CD4-positive, alpha-beta memory T cell (primary cell): ENCODE measurements at regions not wholly inside any gene's neighbourhood (a gene's known extent, or its start where the extent isn't known, plus 50 kb on each side); places are given as distances from the start of the nearest gene placed in this dataset.
A peak's percentile ranks its signal among the peaks of the same experiment; 100 is the strongest.

ENCODE experiments used
- CTCF ChIA-PET: fragments of 350-600 bp; sonication (Branson Sonifier 250); formaldehyde crosslinking; loops from one replicate; lab custom pipeline; 2021; ENCODE audit warnings: inconsistent platforms; ENCODE audit not compliant: partially characterized antibody; lab: Charles Lee
- POLR2A ChIA-PET: fragments of 350-600 bp; sonication (Branson Sonifier 250); formaldehyde crosslinking; loops from one replicate; lab custom pipeline; 2021; ENCODE audit not compliant: partially characterized antibody; lab: Charles Lee
- DNase-seq, 5 donors: peaks; one replicate each; pipeline versions ENCODE4 v3.0.0 to v3.0.0-alpha.2; 2020 to 2022; ENCODE audit warnings: mixed read lengths in 1 of 5
- H3K27ac ChIP-seq: one replicate; pipeline ENCODE4 v1.7.0; 2013; ENCODE audit warnings: low read depth, low read length
- H3K27me3 ChIP-seq: 2 replicates; pipeline ENCODE4 v1.7.0; 2013; ENCODE audit warnings: mild to moderate bottlenecking, low read length, moderate library complexity; ENCODE audit not compliant: insufficient read depth
- H3K36me3 ChIP-seq: 2 replicates; pipeline ENCODE4 v1.7.0; 2013; ENCODE audit warnings: mild to moderate bottlenecking, low read length, moderate library complexity; ENCODE audit not compliant: insufficient read depth
- H3K4me1 ChIP-seq: 2 replicates; pipeline ENCODE4 v1.7.0; 2013; ENCODE audit warnings: mild to moderate bottlenecking, low read length, moderate library complexity; ENCODE audit not compliant: insufficient read depth
- H3K4me3 ChIP-seq, 2 donors: one replicate each; pipeline ENCODE4 v1.7.0; 2013; ENCODE audit warnings: low read length in 2 of 2, mild to moderate bottlenecking in 1 of 2
- H3K9me3 ChIP-seq, 2 donors: one replicate each; pipeline ENCODE4 v1.7.0; 2013; ENCODE audit warnings: low read length in 2 of 2, control low read depth in 1 of 2; ENCODE audit not compliant: control insufficient read depth in 1 of 2
- H3K27ac Mint-ChIP-seq, 7 donors: one replicate each; pipeline ENCODE4 v1.8.0; 2020 to 2021; ENCODE audit warnings: mixed read lengths in 7 of 7, mild to moderate bottlenecking in 6 of 7, inconsistent platforms in 3 of 7, moderate library complexity in 3 of 7
- H3K27me3 Mint-ChIP-seq, 2 donors: one replicate each; pipeline ENCODE4 v1.8.0; 2020 to 2021; ENCODE audit warnings: mixed read lengths in 2 of 2
- H3K36me3 Mint-ChIP-seq, 2 donors: one replicate each; pipeline ENCODE4 v1.8.0; 2020 to 2021; ENCODE audit warnings: mixed read lengths in 2 of 2, inconsistent platforms in 1 of 2, mild to moderate bottlenecking in 1 of 2
- H3K4me1 Mint-ChIP-seq, 4 donors: one replicate each; pipeline ENCODE4 v1.8.0; 2020 to 2021; ENCODE audit warnings: mixed read lengths in 4 of 4, mild to moderate bottlenecking in 1 of 4
- H3K4me3 Mint-ChIP-seq, 8 donors: one replicate each; pipeline ENCODE4 v1.8.0; 2020 to 2021; ENCODE audit warnings: mixed read lengths in 8 of 8, mild to moderate bottlenecking in 7 of 8, moderate library complexity in 6 of 8, inconsistent platforms in 3 of 8
- H3K9me3 Mint-ChIP-seq, 8 donors: one replicate each; pipeline ENCODE4 v1.8.0; 2020 to 2021; ENCODE audit warnings: mixed read lengths in 8 of 8, mild to moderate bottlenecking in 5 of 8, inconsistent platforms in 3 of 8, moderate library complexity in 1 of 8
- intact Hi-C: fragments of 100-400 bp; cut with micrococcal nuclease; formaldehyde crosslinking; loops from one replicate; pipeline ENCODE4 v1.15.1; 2023

DNA sequence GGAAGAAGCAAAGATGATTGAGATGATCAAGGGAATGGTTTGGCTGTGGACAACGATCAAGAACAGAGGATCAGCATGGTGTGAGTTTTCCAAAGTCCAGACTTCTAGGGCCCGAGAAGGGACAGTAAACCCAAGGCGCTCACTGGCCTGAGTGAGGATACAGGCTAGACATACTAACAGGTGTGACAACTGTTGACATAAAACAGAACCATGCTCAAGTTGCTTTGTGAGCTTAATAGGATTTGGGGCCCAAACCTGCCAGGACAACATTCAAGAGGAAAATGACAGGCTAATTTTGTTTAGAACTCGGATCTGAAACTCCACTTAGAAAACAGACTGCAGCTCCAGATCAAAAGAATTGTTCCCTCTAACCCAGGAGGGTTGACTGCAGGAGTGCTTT lies 68.1 kb upstream of the ACKR3 start:
- no peak overlapping the region for H3K4me3 Mint-ChIP-seq
- Histone ChIP-seq H3K27ac (no peak overlapping the region), H3K27me3 (peaks cover 3% of the 10 kb centered on the region), H3K36me3 (no peaks in the 10 kb centered on the region), H3K4me3 (no peak overlapping the region), H3K4me1 (no peaks in the 10 kb centered on the region), H3K9me3 (no peaks in the 10 kb centered on the region)
- POLR2A ChIA-PET = no interaction called here
- peaks cover 27 to 42% of the 10 kb centered on the region in 2 donors for H3K27me3 Mint-ChIP-seq
- no peaks in the 10 kb centered on the region for H3K36me3 Mint-ChIP-seq
- peaks cover 0 to 2% (median 0%) of the 10 kb centered on the region in 8 donors for H3K9me3 Mint-ChIP-seq
- intact Hi-C loops = no loop called here
- CTCF ChIA-PET = interaction anchor here (2.3 to 3.3 kb wide), 2 partner anchors 10 to 68 kb away, joined by 10 to 17 read pairs; partner anchors contain the start of gene ACKR3
- H3K4me1 Mint-ChIP-seq = peaks cover 0 to under 1% (median 0%) of the 10 kb centered on the region in 4 donors
- no peak for DNase-seq
- peak overlapping the region in 1 of 7 donors; percentile 49 for H3K27ac Mint-ChIP-seq

DNA sequence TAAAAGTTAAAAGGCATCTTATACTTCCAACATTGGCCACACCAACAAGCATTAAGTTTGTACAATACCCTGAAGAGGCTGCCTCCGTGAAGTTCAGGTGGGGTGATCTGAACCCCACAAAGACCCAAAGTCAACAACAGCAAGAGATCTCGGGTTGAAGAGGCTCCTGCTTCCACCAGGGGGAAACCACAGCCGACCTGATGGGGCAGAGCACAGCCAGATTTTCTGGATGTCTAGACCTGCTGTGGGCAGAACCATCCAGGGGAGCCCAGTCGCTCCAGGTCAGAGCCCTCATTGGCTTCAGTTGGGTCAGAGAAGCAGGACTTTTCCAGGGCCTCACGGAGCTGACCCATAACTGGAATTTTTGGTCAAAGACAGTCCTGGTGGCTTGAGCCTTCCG lies 66.5 kb upstream of the ACKR3 start:
- H3K4me3 ChIP-seq = no peak overlapping the region
- ChIA-PET CTCF (interaction anchor here (2.3 to 3.3 kb wide), 2 partner anchors 9 to 66 kb away, joined by 10 to 17 read pairs; partner anchors contain the start of gene ACKR3), POLR2A (no interaction called here)
- Mint-ChIP-seq H3K4me1 (peaks cover 4 to 6% (median 5%) of the 10 kb centered on the region in 4 donors), H3K4me3 (no peak overlapping the region), H3K27ac (no peak overlapping the region), H3K36me3 (no peaks in the 10 kb centered on the region), H3K27me3 (peaks cover 32 to 45% of the 10 kb centered on the region in 2 donors), H3K9me3 (no peaks in the 10 kb centered on the region)
- intact Hi-C loops = no loop called here
- H3K27me3 ChIP-seq = peaks cover 3% of the 10 kb centered on the region
- H3K27ac ChIP-seq = no peak overlapping the region
- H3K9me3 ChIP-seq = no peaks in the 10 kb centered on the region
- peak in 1 of 5 donors; percentile 11 for DNase-seq
- no peaks in the 10 kb centered on the region for H3K36me3 ChIP-seq
- peaks cover 5% of the 10 kb centered on the region for H3K4me1 ChIP-seq

DNA sequence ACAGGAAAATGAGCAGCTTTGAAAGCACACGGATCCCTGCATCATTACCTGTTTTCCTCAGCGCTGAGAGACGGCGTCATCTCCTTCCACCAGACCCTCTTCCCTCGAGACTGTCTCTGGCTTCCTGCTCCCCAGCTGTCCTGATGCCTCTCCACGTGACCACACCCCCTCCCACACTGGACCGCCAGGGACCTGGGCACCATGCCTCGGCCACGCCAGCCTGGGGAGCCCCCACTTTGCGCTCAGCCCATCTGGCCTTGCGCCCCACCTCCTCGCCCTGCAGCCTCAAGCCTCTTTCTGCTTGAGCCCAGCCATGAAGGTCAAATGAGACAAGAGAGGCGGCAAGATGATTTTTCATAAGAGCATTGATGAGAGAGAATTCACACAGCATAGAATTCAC lies 66.0 kb upstream of the ACKR3 start:
- H3K4me3 Mint-ChIP-seq = no peak overlapping the region
- H3K36me3 Mint-ChIP-seq = no peaks in the 10 kb centered on the region
- H3K27me3 Mint-ChIP-seq = peaks cover 34 to 48% of the 10 kb centered on the region in 2 donors
- POLR2A ChIA-PET = no interaction called here
- Histone ChIP-seq H3K27me3 (peaks cover 3% of the 10 kb centered on the region), H3K9me3 (no peaks in the 10 kb centered on the region), H3K4me3 (no peak overlapping the region), H3K36me3 (no peaks in the 10 kb centered on the region), H3K4me1 (peaks cover 5% of the 10 kb centered on the region), H3K27ac (no peak overlapping the region)
- CTCF ChIA-PET = interaction anchor here (2.3 to 3.3 kb wide), 2 partner anchors 8 to 66 kb away, joined by 10 to 17 read pairs; partner anchors contain the start of gene ACKR3
- no peaks in the 10 kb centered on the region for H3K9me3 Mint-ChIP-seq
- intact Hi-C loops = no loop called here
- DNase-seq = no peak
- H3K4me1 Mint-ChIP-seq = peaks cover 4 to 7% (median 6%) of the 10 kb centered on the region in 4 donors
- H3K27ac Mint-ChIP-seq = no peak overlapping the region

DNA sequence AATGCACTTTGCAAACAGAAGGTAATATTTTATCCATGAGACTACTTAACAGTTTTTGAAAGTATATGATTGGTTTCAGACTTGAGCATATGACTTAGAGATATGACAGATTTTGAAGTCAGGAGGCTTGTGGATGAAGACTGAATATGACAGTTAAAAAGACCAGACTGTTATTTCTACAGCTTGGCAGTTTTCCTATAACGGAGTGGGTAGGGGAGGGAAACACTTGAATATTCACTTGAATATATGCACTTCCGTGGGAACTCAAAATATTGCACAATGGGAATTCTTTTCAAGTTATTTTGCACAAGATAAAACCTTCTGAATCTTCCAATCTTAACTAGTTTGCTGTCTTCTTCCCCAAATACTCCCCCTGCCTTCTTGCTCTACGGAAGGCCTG lies 64.6 kb upstream of the ACKR3 start:
- no peaks in the 10 kb centered on the region for H3K27me3 ChIP-seq
- Mint-ChIP-seq H3K4me3 (no peak overlapping the region), H3K4me1 (peaks cover 4 to 8% (median 6%) of the 10 kb centered on the region in 4 donors), H3K27ac (no peak overlapping the region), H3K27me3 (peaks cover 32 to 44% of the 10 kb centered on the region in 2 donors), H3K36me3 (no peaks in the 10 kb centered on the region), H3K9me3 (no peaks in the 10 kb centered on the region)
- H3K4me1 ChIP-seq = peaks cover 5% of the 10 kb centered on the region
- no peaks in the 10 kb centered on the region for H3K9me3 ChIP-seq
- ChIA-PET CTCF (no interaction called here), POLR2A (no interaction called here)
- intact Hi-C loops = no loop called here
- DNase-seq = no peak
- H3K4me3 ChIP-seq = no peak overlapping the region
- H3K36me3 ChIP-seq = no peaks in the 10 kb centered on the region
- no peak overlapping the region for H3K27ac ChIP-seq

DNA sequence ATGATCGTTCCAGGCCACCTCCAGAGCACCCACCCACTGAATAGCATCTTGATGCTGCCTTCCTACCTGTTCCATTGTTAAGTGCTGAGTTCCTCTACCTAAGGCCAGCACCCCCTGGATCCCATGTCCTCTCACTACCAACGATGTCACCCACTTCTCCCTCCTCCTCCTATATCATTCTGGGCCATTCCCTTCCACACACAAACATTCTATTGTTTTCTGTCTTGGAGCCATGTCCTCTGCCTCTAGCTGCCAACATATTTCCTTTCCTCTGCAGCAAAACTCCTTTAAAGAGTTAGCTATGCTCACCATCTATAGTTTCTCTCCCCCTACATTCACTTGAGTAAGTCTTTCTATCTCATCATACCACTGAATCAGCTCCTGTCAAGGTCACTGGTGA lies 64.0 kb upstream of the ACKR3 start:
- no peak for DNase-seq
- Histone ChIP-seq H3K9me3 (no peaks in the 10 kb centered on the region), H3K4me3 (no peak overlapping the region), H3K27ac (no peak overlapping the region), H3K36me3 (no peaks in the 10 kb centered on the region), H3K4me1 (peaks cover 5% of the 10 kb centered on the region), H3K27me3 (no peaks in the 10 kb centered on the region)
- ChIA-PET POLR2A (no interaction called here), CTCF (interaction anchor here (1.2 kb wide), 1 partner anchor 156 kb away, joined by 3 read pairs; no protein-coding TSS in a partner anchor)
- Mint-ChIP-seq H3K36me3 (no peaks in the 10 kb centered on the region), H3K27ac (peak overlapping the region in 1 of 7 donors; percentile 24), H3K4me1 (peaks cover 4 to 10% (median 7%) of the 10 kb centered on the region in 4 donors), H3K9me3 (no peaks in the 10 kb centered on the region), H3K27me3 (peaks cover 32 to 41% of the 10 kb centered on the region in 2 donors), H3K4me3 (no peak overlapping the region)
- intact Hi-C loops = no loop called here

DNA sequence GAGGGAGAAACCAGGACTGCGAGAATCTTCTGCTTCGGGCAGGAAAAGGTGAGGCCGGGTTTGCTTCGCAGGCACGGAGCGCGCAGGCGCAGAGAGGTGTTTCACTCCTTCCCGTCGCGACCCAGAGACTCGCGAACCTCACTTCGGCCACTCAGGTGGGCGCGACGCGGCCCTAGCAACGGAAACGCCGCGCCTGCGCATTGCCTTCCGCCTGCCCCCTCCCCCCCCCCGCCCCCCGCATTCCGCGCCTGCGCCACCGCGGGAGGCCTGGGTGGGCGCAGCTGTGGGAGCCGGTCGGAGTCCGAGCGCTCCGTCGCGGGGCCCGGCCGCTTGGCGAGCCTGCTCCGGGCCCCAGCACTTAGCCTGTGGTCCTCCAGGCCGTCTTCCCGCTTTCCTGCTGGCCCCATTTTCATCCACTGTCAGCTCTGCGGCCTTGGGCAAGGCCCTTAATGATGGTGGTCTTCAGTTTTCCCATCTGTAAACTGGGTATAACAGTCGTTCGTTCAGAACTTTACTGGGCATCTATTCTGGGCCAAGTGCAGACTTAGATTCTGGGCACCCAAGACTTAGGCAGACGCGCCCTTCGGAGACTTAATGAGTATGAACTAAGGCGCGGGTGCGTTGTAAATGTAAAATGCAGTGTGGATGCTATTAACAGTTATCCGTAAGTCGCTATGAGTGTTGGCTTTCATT lies 62.1 kb upstream of the ACKR3 start:
- Histone ChIP-seq H3K27ac (no peak overlapping the region), H3K4me1 (peaks cover 5% of the 10 kb centered on the region), H3K36me3 (no peaks in the 10 kb centered on the region), H3K4me3 (no peak overlapping the region), H3K9me3 (no peaks in the 10 kb centered on the region), H3K27me3 (no peaks in the 10 kb centered on the region)
- no peaks in the 10 kb centered on the region for H3K36me3 Mint-ChIP-seq
- no peaks in the 10 kb centered on the region for H3K9me3 Mint-ChIP-seq
- H3K27me3 Mint-ChIP-seq = peaks cover 32 to 35% of the 10 kb centered on the region in 2 donors
- peak; percentile 40 to 54 (median 47) for DNase-seq
- ChIA-PET POLR2A (no interaction called here), CTCF (interaction anchor here (1.1 to 9.8 kb wide), 3 partner anchors 62 to 578 kb away, joined by 3 to 410 read pairs (median 6); partner anchors contain the start of genes ACKR3 and COPS8)
- intact Hi-C loops = no loop called here
- H3K27ac Mint-ChIP-seq = peak overlapping the region in 1 of 7 donors; percentile 52
- H3K4me3 Mint-ChIP-seq = peak overlapping the region; percentile 43 to 81 (median 75)
- H3K4me1 Mint-ChIP-seq = peaks cover 4 to 10% (median 9%) of the 10 kb centered on the region in 4 donors

DNA sequence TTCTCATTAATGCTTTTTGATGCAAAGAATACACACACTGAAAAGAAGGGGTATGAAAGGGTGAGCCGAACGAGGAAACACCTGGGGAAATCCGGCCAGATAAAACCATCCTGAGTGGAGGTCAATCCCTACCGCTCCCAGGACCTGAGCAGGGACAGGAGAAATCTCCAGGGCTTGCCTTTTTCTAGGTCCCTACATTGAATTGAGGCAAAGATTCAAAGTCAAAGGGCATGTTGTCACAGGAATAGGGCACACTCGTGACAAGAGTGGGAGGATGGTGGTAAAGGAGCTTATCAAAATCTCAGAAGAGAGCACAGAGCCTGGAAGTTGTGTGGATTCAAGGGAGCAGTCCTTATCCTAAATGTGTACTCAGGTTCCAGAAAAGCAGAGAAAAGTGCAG lies 61.2 kb upstream of the ACKR3 start:
- Mint-ChIP-seq H3K4me3 (peak overlapping the region in 4 of 8 donors; percentile 0 to 66 (median 37)), H3K4me1 (peaks cover 4 to 10% (median 9%) of the 10 kb centered on the region in 4 donors), H3K9me3 (no peaks in the 10 kb centered on the region), H3K27me3 (peaks cover 30 to 35% of the 10 kb centered on the region in 2 donors), H3K27ac (no peak overlapping the region), H3K36me3 (no peaks in the 10 kb centered on the region)
- ChIA-PET POLR2A (no interaction called here), CTCF (interaction anchor here (1.2 to 9.8 kb wide), 4 partner anchors 10 to 519 kb away, joined by 3 to 410 read pairs (median 6); partner anchors contain the start of gene ACKR3)
- Histone ChIP-seq H3K27ac (no peak overlapping the region), H3K36me3 (no peaks in the 10 kb centered on the region), H3K4me1 (peaks cover 14% of the 10 kb centered on the region), H3K4me3 (no peak overlapping the region), H3K9me3 (no peaks in the 10 kb centered on the region), H3K27me3 (no peaks in the 10 kb centered on the region)
- DNase-seq = no peak
- intact Hi-C loops = no loop called here
